NCI-H1105 treated with DMSO at 0.1 percent for 48 hours (cell line): ENCODE measurements at regions not wholly inside any gene's neighbourhood (a gene's known extent, or its start where the extent isn't known, plus 50 kb on each side); places are given as distances from the start of the nearest gene placed in this dataset.

Experiments
- DNase-seq: peaks from one replicate; lab custom pipeline; 2025; lab: John Stamatoyannopoulos, UW

DNA sequence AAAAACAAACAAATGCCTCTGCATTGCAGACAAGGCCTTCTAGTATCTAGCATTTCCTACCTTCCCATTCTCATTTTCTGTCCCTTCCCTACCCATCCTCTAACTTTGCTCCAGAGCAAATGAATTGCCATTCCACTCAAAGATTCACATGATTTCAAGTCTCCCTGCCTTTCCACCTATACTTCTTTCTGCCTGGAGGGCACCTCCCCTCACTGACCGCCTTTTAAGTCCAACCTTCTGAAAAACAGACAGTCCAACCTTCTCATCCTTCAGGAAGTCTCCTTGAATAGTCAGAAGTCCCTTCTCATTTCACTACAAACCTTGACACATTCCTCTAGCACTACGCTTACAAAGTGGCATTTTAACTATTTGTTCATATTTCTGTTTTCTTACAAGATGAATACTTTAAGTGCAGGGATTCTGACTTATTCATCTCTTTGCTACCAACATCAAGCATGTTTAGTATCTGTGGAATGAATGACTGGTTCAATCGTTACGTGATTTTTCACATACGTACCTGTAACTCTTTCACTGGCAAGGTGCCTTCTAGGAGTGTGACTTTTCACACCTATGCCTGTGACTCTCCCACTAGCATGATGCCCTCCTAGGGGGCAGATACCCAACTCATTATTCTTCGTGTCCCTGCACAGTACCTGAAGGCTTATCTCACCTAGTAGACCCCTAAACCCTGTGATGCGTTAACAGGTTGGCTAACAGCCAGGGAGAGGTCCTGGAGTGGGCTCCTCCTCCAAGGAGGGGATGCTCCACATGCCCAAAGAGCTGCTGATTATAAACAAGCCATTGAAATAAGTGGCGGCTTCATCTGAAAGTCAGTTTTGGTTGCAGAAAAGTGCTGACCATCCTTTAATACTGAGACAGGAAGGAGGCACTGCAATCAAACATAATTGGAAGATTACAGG, 356.2 kb downstream of the MYCN start:
- no peak for DNase-seq

DNA sequence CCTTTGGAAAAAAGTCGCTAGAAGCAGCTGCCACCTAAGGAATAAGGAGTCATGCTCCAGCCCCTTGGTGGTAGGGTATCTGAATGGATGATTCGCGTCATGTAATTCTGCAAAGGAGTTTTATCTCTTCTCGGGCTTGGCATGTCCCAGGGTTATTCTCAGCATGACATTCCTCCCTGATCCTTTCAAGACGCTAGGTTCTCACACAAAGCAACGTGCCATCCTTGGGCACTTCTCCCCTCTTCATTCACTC, 355.6 kb downstream of the MYCN start:
- DNase-seq, result no peak

DNA sequence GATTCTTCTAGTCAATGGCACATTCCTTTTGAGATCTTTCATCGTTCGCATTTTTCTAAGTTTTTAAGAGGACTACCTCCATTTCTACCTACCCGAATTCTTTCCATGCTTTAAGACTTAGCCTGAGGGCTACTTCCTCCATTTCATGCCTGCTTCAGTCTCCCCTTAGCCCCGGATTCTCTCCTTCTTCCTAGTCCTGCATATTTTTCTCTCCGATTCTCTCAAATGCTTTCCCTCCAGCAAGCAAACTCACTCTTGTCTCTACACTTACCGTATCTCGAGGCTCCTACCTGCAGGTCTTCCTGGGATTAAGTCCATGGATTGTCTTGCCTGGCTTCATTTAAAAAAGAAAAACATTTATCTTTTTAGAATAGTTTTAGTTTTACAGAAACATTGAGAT, 354.4 kb downstream of the MYCN start:
- DNase-seq, result no peak

DNA sequence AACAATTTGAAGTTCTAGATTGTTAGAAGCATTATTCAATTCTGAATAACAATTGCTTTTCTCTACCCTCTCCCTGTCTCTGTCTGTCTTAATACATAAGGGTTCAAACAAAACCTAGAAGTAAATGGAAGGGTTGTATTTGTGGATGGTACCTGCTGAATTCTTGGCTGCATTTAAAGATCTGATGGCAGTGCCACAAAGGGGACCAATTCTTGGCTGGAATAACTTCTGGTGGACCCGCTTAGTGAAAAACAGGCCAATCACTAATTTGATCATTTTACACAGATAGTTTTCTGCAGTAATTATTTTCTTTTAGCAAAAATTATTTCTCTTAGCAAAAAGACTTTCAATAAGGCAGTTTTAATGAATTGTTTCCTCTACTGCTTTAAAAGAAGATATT, 353.5 kb downstream of the MYCN start:
- no peak for DNase-seq

DNA sequence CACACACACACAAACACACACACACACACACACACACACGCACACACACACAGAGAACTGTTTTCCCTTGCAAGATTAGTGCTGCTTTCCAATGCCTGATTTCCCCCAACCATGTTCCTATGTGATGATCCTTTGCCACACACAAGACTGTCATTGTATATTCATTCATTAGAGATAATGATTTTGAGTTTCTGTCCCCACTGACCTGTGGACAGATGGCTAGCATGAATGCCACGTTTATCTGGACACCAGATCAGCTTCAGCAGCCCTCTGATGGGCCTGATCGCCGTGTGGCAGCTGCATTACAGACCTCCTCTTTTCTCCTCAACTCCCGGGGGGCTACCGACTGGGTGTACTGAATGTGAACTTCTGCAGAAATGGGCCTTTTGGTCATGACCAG, 353.0 kb downstream of the MYCN start:
- no peak for DNase-seq

DNA sequence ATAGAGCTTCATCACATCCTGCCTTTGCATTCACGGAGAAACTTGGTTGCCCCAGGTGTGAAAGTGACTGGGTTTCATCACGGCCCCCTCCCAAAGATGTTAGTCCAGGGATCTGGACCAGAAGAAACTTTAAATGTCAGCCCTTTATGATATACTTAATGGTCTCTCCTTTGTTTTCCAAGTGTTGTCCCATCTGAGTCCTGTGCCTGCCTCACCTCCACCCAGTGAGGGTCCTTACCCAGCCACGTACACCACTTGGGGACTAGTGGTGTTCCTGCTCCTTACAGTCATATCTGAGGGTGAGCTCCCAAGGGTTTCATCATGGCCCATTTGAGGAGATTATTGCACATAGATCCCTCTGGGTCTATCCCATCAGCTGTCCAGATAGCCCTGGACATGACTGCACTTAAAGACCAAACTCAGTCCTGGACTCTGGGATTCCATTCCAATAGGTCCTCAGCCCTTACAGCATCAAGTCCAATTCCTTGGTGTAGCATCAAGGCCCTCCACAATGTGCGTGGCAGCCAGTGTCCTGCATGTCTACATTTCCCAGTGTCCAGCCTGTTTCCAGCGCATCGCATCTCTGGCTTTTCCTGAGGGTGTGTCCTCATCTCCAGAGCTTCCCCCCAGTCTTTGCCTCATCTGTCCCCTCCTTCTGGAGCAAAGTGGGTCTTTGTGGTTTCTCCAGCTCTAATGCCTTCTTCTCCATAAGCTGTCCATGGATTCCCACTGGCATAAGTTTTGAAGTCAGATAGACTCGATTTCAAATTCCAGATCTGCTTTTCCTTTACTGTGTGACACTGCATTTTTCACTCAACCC, 351.6 kb downstream of the MYCN start:
- DNase-seq, result no peak

DNA sequence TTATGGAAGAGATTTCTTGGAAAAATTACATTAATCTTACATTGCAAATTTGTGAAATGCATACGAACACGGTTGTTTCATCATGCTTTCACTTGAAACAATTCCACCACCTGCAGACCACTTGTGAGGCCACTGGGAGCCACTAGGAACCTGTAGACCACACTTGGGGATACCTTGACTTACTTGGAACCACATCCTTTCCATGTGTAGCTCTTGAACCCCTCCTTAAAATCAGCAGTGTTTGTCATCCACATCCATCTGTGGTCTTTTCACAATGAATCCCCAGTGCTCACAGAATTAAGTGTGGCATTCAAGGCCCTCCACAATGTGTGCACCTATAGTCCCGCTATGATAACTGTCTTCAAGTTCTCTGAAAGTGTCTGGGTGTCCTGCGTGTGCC, 350.9 kb downstream of the MYCN start:
- DNase-seq, result no peak

DNA sequence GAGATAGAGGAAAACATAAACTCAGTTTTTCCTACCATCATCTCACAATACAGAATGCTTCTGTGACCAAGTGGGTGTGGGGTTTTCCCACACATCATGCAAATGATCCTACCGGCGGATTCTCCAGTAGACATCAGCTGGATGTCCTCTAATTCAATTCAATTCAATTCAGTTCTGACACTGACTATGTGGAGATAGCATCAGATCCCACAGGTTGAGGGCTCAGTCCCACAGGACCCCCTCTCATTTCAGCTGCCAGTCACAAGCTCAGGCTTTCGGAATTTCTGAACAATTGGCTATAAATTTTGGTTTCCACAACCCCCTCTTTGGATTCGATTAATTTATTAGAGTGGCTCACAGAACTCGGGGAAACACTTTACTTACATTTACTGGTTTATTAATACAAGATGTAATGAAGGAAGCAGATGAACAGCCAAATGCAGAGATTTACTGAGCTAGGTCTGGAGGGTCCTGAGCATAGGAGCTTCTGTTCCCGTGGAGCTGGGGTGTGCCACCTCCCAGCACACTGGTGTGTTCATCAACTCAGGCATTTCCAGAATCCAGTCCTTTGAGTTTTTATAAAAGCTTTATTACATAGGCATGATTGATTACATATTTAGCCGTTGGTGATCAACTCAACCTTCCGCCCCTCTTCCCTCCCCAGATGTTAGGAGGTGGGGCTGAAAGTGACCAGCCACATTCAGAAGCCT, 350.1 kb downstream of the MYCN start:
- DNase-seq, result no peak

DNA sequence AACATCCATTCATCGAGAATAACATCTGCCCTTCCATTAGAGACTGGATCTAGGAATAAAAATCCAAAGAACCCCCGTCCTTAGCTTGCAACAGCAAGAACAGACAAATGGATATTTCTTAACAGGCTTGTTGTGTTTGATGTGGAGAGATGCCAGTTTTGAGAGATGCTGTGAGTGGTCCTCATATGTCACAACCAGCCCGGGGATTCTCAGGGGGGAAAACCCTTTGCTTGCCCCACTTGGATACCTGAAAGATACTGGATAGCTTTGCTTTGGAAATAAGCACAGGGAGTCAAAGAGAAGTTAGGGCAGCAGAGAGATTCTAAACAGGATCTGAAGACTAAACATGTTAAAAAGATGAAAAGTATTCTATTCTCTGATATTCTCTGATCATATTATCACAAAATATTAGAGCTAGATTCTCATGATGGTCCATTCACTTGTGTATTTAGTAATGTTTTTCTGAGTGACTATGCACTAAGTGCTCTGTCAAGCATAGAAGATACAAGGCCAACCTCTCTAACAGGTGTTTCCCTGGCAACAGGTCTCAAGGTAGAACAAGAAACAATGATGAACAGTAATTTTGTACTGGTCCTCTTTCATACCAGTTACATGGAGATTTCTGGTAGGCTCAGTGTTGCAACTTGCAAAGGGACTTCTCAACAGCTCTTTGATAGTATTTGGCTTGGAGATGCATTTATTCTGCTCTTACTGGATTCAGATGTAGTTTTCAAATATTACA, 348.2 kb downstream of the MYCN start:
- peak; percentile 29 for DNase-seq

DNA sequence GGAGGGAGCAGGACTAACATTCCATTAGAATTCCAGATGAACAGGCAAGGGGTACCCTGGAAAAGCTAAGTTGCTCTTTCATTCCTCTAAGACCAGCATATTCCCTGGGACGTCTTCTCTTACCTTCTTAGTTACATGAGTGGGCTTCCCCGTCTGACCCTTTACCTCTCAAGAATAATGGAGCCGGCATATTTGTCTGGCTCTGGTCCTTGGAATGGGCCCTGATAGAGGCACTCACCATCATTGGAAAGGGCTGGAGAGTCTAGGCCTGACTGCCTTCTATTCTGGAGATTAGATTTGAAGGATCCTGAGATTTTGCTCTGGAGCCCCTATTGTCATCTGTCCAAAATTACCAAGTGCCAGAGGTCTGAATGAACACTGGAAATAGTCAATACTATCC, 347.5 kb downstream of the MYCN start:
- DNase-seq, result no peak

DNA sequence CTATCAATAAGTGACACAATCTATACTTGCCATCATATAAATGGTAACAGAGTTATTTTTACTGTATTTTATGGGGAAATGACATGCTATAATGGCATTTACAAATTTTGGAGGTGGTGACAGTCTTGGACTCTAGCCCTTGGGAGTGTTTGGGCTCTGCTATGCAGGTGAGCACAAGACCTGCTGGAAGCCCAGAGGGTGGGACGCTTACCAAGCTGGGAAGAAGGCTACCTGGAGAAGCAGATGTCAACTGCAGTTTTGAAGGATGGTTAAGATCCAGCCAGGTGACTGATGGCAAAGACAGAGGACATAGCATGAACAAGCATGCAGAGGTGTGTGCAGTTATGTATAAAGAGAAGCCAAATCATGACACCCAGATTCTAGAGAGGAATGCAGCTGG, 346.9 kb downstream of the MYCN start:
- DNase-seq, result no peak

DNA sequence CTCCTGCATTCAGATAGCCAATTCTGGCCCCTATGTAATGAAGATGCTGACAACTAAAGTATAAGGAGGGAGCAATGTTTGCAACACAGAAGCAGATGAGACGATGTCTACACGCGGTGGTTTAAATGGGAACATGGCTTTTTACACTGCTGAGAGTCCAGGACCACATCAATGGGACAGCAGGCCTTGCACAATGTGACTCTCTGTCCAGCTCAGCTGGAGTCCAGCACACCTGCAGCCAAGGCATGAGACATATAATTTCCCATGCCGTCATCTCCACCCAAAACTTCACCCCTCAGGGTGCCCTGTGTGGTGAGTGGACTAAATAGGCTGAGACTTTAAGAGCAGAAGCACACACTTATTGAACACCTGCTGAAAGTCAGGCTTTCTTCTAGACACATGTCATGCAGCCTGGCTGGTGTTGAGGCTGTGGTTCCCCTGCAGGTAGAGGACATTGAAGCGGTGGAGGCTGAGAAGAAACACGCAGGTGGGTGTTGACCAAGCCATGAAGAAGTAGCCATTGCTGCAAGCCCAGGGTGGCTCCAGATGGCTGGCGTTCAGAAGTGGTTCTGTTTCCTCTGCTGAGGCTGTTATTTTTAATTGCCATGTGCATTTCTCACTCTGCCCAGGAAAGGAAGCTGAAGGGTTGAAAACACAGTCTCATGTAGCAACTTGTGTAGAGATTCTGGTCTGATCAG, 345.6 kb downstream of the MYCN start:
- no peak for DNase-seq

DNA sequence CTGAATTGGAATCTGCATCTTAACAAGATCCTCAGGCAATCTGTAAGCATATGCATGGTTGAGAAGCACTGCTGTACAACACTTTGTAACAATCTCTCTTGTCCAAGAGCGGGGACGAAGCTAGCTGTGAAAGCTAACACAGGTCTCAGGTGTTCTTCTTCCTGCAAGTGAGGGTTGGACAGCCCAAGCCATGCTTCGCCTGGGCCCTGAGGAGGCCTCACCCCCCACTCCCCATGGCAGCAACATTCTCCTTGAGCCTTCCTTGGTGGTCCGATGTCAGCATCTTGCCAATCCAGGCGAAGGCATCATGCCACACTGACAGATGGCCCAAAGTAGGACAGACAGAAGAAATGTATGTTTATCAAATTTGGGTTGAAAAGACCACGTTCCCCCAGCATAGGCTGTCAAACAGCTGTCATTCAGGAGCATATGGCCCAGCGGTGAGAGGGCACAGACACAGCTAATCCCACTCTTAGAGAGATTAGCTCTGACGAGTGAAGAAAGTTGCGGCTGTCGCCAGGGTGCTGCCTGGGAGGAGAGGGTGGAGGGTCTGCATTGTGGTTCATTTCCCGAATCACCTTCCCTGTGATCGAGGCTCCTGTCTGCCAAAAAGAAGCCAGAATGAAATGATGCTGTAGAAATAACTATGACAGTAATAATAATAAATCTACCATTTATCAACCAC, 344.7 kb downstream of the MYCN start:
- no peak for DNase-seq

DNA sequence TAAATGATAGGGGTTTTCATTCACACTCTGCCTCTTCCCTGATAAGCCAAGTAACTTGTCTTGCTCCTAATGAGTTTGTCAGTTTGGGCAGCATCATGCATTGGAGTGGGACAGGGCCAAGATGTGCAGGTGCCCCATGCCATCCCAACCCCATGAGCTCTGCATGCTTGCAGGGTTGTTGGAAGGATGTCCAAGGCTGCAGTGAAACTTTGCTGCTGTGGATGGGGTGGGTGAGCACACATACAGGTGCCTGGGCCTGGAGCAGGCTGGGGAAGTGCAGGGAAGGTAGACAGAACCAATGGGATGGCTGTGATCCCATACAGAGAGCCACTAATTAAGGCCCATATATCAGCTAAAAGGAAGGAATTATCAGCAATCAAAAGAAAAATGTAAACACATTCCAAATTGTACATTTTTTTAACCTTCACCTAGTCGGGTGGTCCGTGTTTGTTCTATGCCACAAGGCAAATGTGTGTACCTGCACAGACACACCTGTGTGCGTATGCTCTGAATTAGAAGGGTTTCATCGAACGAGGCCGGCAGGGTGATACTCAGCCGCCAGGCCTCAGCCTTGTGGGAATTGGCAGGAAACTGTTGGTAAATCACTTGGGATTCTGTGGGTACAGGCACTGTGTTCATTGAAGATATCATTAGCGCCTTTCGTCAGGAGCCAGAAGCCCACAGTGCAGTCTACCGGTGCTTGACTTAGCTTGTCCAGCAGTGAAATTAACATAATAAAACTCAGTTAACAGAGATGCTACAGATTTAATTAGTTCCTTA, 342.9 kb downstream of the MYCN start:
- no peak for DNase-seq

DNA sequence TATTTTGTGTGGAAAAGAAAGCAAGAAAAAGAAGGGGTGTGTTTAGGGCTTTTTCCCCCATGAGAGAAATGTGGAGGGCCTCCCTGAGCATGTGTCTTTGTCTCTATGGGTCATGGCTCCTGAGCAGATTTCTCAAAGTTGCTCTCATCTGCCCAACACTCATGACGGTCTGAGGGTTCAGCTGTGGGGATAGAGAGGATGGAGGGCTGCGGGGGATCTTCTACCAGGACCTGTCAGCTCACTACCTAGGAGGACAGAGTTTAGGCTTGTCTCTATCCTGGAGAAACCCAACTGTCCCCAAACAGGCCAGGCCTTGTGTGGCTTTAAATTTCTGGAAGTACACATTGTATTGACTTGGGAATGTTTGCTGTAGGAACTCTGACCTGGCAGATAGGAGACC, 342.2 kb downstream of the MYCN start:
- DNase-seq, result no peak

DNA sequence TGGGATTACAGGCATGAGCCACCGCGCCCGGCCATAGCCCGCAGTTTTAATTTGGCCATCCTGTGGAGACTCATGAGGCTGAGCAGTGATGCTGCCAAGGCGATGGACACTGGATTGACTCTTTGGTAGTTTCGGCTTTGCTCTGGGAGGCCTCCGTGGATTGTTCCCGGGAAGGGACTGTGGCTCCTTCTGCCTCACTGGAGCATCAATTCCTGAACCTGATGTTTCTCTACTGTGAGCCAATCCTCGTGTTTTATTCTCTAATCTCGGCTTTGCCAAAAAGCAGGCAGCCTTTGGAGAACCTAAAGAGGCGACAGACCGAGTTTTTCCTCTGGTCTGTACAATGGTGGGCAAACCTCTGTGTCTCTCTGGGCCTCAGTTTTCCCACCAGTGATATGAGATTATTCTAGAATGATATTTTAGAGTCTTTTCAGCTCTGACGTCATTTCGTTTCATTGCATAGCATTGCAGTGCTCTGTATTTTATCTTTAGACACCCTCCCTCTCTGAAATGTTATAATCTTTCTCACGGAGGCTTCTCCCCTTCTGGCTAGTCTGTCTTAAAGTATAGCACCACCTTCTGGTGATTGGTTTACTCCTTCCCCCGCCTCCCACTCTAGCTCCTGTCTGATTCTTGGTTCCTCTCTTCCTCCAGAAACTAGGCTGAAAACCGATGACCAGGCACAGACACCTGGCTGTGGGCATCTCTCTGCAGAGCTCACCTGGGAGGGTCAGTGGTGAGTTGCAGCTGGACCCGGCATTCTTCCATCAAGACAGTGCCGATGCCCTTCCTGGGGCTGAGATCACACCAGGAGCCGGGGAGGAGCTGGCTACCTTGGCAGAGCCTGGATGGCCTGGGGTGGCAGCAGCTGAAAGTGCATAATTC, 341.3 kb downstream of the MYCN start:
- peak; percentile 35 for DNase-seq

DNA sequence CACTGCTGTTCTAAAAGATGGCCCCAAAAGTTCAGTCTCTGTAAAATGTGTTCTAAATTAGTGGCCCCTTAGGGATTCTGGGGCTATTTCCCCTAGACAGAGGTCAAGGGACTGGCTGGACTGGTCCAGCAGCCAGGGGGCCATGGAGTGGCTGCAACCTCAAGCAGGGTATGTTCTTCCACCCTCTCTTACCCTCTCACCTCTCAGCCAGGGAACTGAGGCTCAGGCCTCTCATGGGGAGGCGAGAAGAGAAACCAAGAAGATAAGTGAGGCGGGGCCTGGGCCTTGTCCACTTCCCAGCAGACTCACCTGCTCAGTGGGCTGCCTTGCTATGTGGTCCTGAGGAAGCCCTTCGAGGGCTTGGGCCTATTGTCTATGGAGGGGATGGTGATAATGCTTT, 339.7 kb downstream of the MYCN start:
- DNase-seq, result no peak

DNA sequence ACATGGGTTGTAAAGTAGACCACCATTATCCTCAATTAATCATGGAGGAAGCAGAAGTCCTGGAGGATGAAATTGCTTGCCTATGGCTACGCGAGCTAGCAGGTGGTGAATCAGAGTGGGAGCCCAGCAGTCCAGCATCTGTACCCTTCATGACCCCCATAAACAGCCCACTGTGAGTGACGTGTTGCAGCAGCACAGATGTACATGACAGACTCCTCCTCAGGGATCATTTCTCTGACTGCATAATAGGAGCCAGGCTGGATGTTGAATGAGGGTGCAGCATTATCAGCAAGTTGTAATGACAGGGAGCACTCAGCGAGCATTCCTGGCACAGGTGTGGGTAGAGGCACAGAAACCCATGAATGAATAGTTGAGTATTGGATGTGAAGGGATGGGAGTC, 339.3 kb downstream of the MYCN start:
- DNase-seq, result no peak

DNA sequence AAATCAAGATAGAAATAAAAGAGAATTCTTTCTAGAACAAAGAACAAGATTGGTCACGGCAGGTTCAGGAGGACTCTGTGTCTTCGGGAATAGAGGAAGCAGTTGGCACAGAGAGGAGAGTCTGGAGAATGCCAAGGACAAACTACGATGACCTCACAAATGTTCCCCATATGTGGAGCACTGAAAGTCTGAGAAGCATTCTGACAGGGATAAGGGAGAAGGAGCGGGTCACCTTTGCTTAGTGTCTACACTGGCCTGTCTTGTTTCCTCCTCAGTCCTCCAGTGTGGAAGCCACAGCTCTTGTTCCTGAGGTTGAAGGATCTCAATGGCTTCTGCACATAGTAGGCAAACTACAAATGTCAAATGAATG, 338.8 kb downstream of the MYCN start:
- no peak for DNase-seq
